ENCODE measurements at regions not wholly inside any gene's neighbourhood (a gene's known extent, or its start where the extent isn't known, plus 50 kb on each side); places are given as distances from the start of the nearest gene placed in this dataset.

- TF ChIP-seq ZNF318 (IDR thresholded peaks at IDR 0.05; ENCODE audit: borderline replicate concordance in 1 of 2, low read depth in 1 of 2): no peak
- no peak for TF ChIP-seq RNF2 (IDR thresholded peaks at IDR 0.05)
- TF ChIP-seq CTCF (IDR thresholded peaks at IDR 0.05 in 2 of 3, conservative IDR thresholded peaks at IDR 0.05 in 1 of 3; ENCODE audit: insufficient read depth in 2 of 3, low read depth in 1 of 3, low read length in 3 of 3): no peak
- TF ChIP-seq ZBTB2 (IDR thresholded peaks at IDR 0.05): no peak
- TF ChIP-seq CHD4 (IDR thresholded peaks at IDR 0.05; ENCODE audit: insufficient read depth, insufficient replicate concordance, low read depth, low read length, poor library complexity, severe bottlenecking): no peak
- TF ChIP-seq PHB2 (IDR thresholded peaks at IDR 0.05; ENCODE audit: low read depth): no peak
- no peak for TF ChIP-seq TAF9B (IDR thresholded peaks at IDR 0.05; ENCODE audit: partially characterized antibody)
Measured at GRCh38 chr1:239718997-239719628, 332.7 kb downstream of the CHRM3 start (continued).

Data from K562 (cell line).